Lower leg skin (tissue), 4 donors: ENCODE measurements at regions not wholly inside any gene's neighbourhood (a gene's known extent, or its start where the extent isn't known, plus 50 kb on each side); places are given as distances from the start of the nearest gene placed in this dataset.

ENCODE experiments used
- DNase-seq, 2 donors: peaks; one replicate each; pipeline ENCODE4 v3.0.0-alpha.2; 2019; ENCODE audit warnings: low spot score in 2 of 2
- H3K4me3 ChIP-seq: fragments of 200-600 bp; sonication (generic); 2 replicates; pipeline ENCODE4 v1.5.1; 2017; ENCODE audit warnings: mild to moderate bottlenecking, low read depth; ENCODE audit not compliant: poor library complexity, severe bottlenecking
- CTCF ChIP-seq, 3 donors: fragments of 450-650 bp; IDR thresholded peaks; one replicate each; pipeline ENCODE4 v1.5.1; 2016; ENCODE audit warnings: antibody characterized with exemption in 3 of 3, mild to moderate bottlenecking in 3 of 3, moderate library complexity in 2 of 3
- POLR2A ChIP-seq, 2 donors: fragments of 450-650 bp; IDR thresholded peaks; one replicate each; pipeline ENCODE4 v1.6.1; 2016 to 2017; ENCODE audit warnings: antibody characterized with exemption in 2 of 2, mild to moderate bottlenecking in 1 of 2, moderate library complexity in 1 of 2
- WGBS, 2 donors: methylation state at CpG; one replicate each; pipeline ENCODE4 v1.1.5; 2018; 5-methylcytosine and 5-hydroxymethylcytosine counted together
- intact Hi-C: fragments of 100-400 bp; cut with DNase I; formaldehyde crosslinking; loops from one replicate; pipeline ENCODE4 v1.15.0; 2023; ENCODE audit warnings: low total_unique reads

GRCh38 chr4:129193357-129194100, 97.6 kb downstream of the C4orf33 start:
- 73 to 81% methylated on average over 3 of the region's 3 CpGs for WGBS, 2 donors
- TF ChIP-seq POLR2A (IDR thresholded peaks at IDR 0.05) (no peak), CTCF (IDR thresholded peaks at IDR 0.05) (no peak)
- DNase-seq = no peak
- intact Hi-C loops = no loop called here
- H3K4me3 ChIP-seq = no peak overlapping the region

- DNase-seq = no peak
- H3K4me3 ChIP-seq = no peak overlapping the region
- intact Hi-C loops = no loop called here
- TF ChIP-seq POLR2A (IDR thresholded peaks at IDR 0.05) (no peak), CTCF (IDR thresholded peaks at IDR 0.05) (no peak)
- WGBS, 2 donors = 75 to 81% methylated on average over 3 of the region's 3 CpGs
Measured at GRCh38 chr4:129208481-129208880, 112.5 kb downstream of the C4orf33 start.

GRCh38 chr4:129213692-129214091, 117.7 kb downstream of the C4orf33 start:
- DNase-seq = no peak
- WGBS, 2 donors = 70 to 78% methylated on average over 1 of the region's 1 CpG
- TF ChIP-seq POLR2A (IDR thresholded peaks at IDR 0.05) (no peak), CTCF (IDR thresholded peaks at IDR 0.05) (no peak)
- intact Hi-C loops = no loop called here
- H3K4me3 ChIP-seq = no peak overlapping the region

- WGBS, 2 donors = 63 to 69% methylated on average over 4 of the region's 4 CpGs
- TF ChIP-seq CTCF (IDR thresholded peaks at IDR 0.05) = no peak
- TF ChIP-seq POLR2A (IDR thresholded peaks at IDR 0.05) = no peak
- no peak for DNase-seq
- intact Hi-C loops = no loop called here
- H3K4me3 ChIP-seq = no peak overlapping the region
Measured at GRCh38 chr4:129218360-129218759, 122.4 kb downstream of the C4orf33 start.

- DNase-seq = no peak
- intact Hi-C loops = no loop called here
- no peak for TF ChIP-seq POLR2A (IDR thresholded peaks at IDR 0.05)
- TF ChIP-seq CTCF (IDR thresholded peaks at IDR 0.05) = no peak
- 39 to 66% methylated on average over 1 of the region's 1 CpG for WGBS, 2 donors
- no peak overlapping the region for H3K4me3 ChIP-seq
Measured at GRCh38 chr4:129218897-129219296, 122.9 kb downstream of the C4orf33 start.

GRCh38 chr4:129220254-129220653, 124.3 kb downstream of the C4orf33 start:
- H3K4me3 ChIP-seq = no peak overlapping the region
- no peak for DNase-seq
- no peak for TF ChIP-seq POLR2A (IDR thresholded peaks at IDR 0.05)
- no peak for TF ChIP-seq CTCF (IDR thresholded peaks at IDR 0.05)
- intact Hi-C loops = no loop called here
- 89 to 94% methylated on average over 1 of the region's 1 CpG for WGBS, 2 donors
